A549 (cell line): ENCODE measurements at regions not wholly inside any gene's neighbourhood (a gene's known extent, or its start where the extent isn't known, plus 50 kb on each side); places are given as distances from the start of the nearest gene placed in this dataset.

ENCODE experiments used
- ATAC-seq, 2 experiments: fragments of 200-7000 bp in 1 of 2; fragments of >200 bp in 1 of 2; cut with Nextera tagmentation in 1 of 2; cut with Tn5 transposase in 1 of 2; 3 replicates each; pipeline versions ENCODE4 v1.8.0 to v1.9.1; 2018 to 2020; ENCODE audit warnings: mild to moderate bottlenecking in 1 of 2, moderate library complexity in 1 of 2
- CTCF ChIA-PET: fragments of 300-600 bp; sonication (Branson Sonifier 250); formaldehyde crosslinking; extraction: SDS; loops from one replicate; lab custom pipeline; 2021; ENCODE audit warnings: antibody characterized with exemption, inconsistent platforms; lab: Yijun Ruan, JAX
- POLR2A ChIA-PET: fragments of 350-600 bp; formaldehyde crosslinking; extraction: SDS; loops from one replicate; lab custom pipeline; 2021; ENCODE audit warnings: antibody characterized with exemption, inconsistent platforms; lab: Yijun Ruan, JAX
- DNase-seq, 2 experiments: peaks; one replicate each; pipeline versions ENCODE4 v3.0.0 to v3.0.0-alpha.2; 2011 to 2016; ENCODE audit warnings: low read depth in 1 of 2, low spot score in 1 of 2
- FAIRE-seq: peaks from 2 replicates; lab custom pipeline; 2011; peaks lifted over from hg19 to GRCh38; lab: Jason Lieb, UNC
- H3K27ac ChIP-seq, 2 experiments: fragments of >200 bp; sonication (Bioruptor Twin); formaldehyde crosslinking; 3 replicates each; pipeline ENCODE4 v1.5.1; 2016 to 2017
- H3K4me1 ChIP-seq: fragments of >200 bp; sonication (Bioruptor Twin); formaldehyde crosslinking; 3 replicates; pipeline ENCODE4 v1.6.1; 2016
- H3K4me2 ChIP-seq: fragments of >200 bp; sonication (Bioruptor Twin); formaldehyde crosslinking; 3 replicates; pipeline ENCODE4 v1.6.1; 2016
- H3K4me3 ChIP-seq: fragments of >200 bp; sonication (Bioruptor Twin); formaldehyde crosslinking; 3 replicates; pipeline ENCODE4 v1.5.1; 2016
- H3K9me3 ChIP-seq: fragments of >200 bp; sonication (Bioruptor Twin); formaldehyde crosslinking; 3 replicates; pipeline ENCODE4 v1.6.1; 2016
- ATOH8 ChIP-seq: fragments of 250-450 bp; sonication (Bioruptor Pico); IDR thresholded peaks from 2 replicates; pipeline ENCODE4 v1.5.0; 2020; ENCODE audit warnings: low read depth, mild to moderate bottlenecking, moderate library complexity
- BCL3 ChIP-seq: fragments of >200 bp; sonication (Bioruptor Twin); formaldehyde crosslinking; IDR thresholded peaks from 3 replicates; pipeline ENCODE4 v1.6.1; 2016
- BHLHE40 ChIP-seq: IDR thresholded peaks from 2 replicates; pipeline ENCODE4 v1.6.1; 2012; ENCODE audit warnings: low read depth, low read length, inconsistent platforms
- CHD2 ChIP-seq: fragments of 150-350 bp; IDR thresholded peaks from 2 replicates; pipeline ENCODE4 v1.6.1; 2014; ENCODE audit warnings: low read length; ENCODE audit not compliant: partially characterized antibody
- CTCF ChIP-seq: fragments of >200 bp; sonication (Bioruptor Twin); formaldehyde crosslinking; IDR thresholded peaks from 3 replicates; pipeline ENCODE4 v1.5.1; 2016
- E2F6 ChIP-seq: IDR thresholded peaks from 2 replicates; pipeline ENCODE4 v1.6.1; 2012; ENCODE audit warnings: low read depth, borderline replicate concordance
- EP300 ChIP-seq, 2 experiments: fragments of >200 bp; sonication (Bioruptor Twin); formaldehyde crosslinking; IDR thresholded peaks; 2 replicates in 1 of 2; 3 replicates in 1 of 2; pipeline ENCODE4 v1.6.1; 2016 to 2017
- HEYL ChIP-seq: fragments of 250-450 bp; sonication (Bioruptor Pico); IDR thresholded peaks from 2 replicates; pipeline ENCODE4 v1.8.0; 2021; ENCODE audit warnings: mild to moderate bottlenecking, moderate library complexity
- KDM5A ChIP-seq: fragments of 200-600 bp; sonication (generic); IDR thresholded peaks from 2 replicates; pipeline ENCODE4 v1.6.1; 2016; ENCODE audit warnings: antibody characterized with exemption, mild to moderate bottlenecking
- MAFK ChIP-seq: fragments of 450-650 bp; IDR thresholded peaks from 2 replicates; pipeline ENCODE4 v1.6.1; 2014; ENCODE audit not compliant: partially characterized antibody
- PBX3 ChIP-seq: IDR thresholded peaks from 2 replicates; pipeline ENCODE4 v1.6.1; 2012
- POLR2AphosphoS2 ChIP-seq: conservative IDR thresholded peaks from 2 replicates; pipeline ENCODE4 v1.6.1; 2012; ENCODE audit warnings: low read length, improper control_type of control experiment, inconsistent platforms
- RAD21 ChIP-seq, 2 experiments: fragments of >200 bp in 1 of 2; sonication (Bioruptor Twin) in 1 of 2; formaldehyde crosslinking in 1 of 2; IDR thresholded peaks in 1 of 2; conservative IDR thresholded peaks in 1 of 2; 2 replicates in 1 of 2; 3 replicates in 1 of 2; pipeline ENCODE4 v1.6.1; 2012 to 2018; ENCODE audit warnings: inconsistent platforms in 1 of 2
- RCOR1 ChIP-seq: fragments of 150-350 bp; IDR thresholded peaks from 2 replicates; pipeline ENCODE4 v1.6.1; 2014; ENCODE audit warnings: antibody characterized with exemption, low read length, low read depth
- RFX5 ChIP-seq: fragments of 450-650 bp; IDR thresholded peaks from 2 replicates; pipeline ENCODE4 v1.7.1; 2014; ENCODE audit warnings: antibody characterized with exemption, mild to moderate bottlenecking, moderate library complexity
- RNF2 ChIP-seq: fragments of 200-600 bp; sonication (generic); IDR thresholded peaks from 2 replicates; pipeline ENCODE4 v1.6.1; 2016; ENCODE audit warnings: low read depth, mild to moderate bottlenecking, antibody characterized with exemption, moderate library complexity, borderline replicate concordance
- SREBF2 ChIP-seq: fragments of 450-650 bp; IDR thresholded peaks from 2 replicates; pipeline ENCODE4 v1.6.1; 2014; ENCODE audit warnings: mild to moderate bottlenecking, moderate library complexity
- USF2 ChIP-seq: fragments of 450-650 bp; IDR thresholded peaks from 2 replicates; pipeline ENCODE4 v1.6.1; 2014; ENCODE audit warnings: antibody characterized with exemption
- ZNF302 ChIP-seq: fragments of 250-450 bp; sonication (Bioruptor Pico); IDR thresholded peaks from 2 replicates; pipeline ENCODE4 v1.9.0; 2021; ENCODE audit warnings: inconsistent platforms, mild to moderate bottlenecking, moderate library complexity
- WGBS: methylation state at CpG from one replicate; pipeline ENCODE4 v1.1.6; 2017; ENCODE audit errors: missing lambda C conversion rate; 5-methylcytosine and 5-hydroxymethylcytosine counted together

GRCh38 chr16:79437764-79438751 lies 162.5 kb downstream of the MAF start:
- Histone ChIP-seq H3K27ac (no peak overlapping the region), H3K4me1 (no peaks in the 10 kb centered on the region), H3K4me2 (no peak overlapping the region), H3K4me3 (no peak overlapping the region), H3K9me3 (no peaks in the 10 kb centered on the region)
- WGBS, result 54% methylated on average over 24 of the region's 31 CpGs
- DNase-seq, result no peak
- ATAC-seq, result no peak
- FAIRE-seq, result no peak
- POLR2A ChIA-PET, result no interaction called here
- TF ChIP-seq PBX3 (no peak), CHD2 (no peak), KDM5A (no peak), RNF2 (no peak), RCOR1 (no peak), SREBF2 (no peak), E2F6 (no peak), ZNF302 (no peak), CTCF (no peak), USF2 (no peak), BCL3 (no peak)
- CTCF ChIA-PET, result no interaction called here

GRCh38 chr16:79436885-79437284 lies 163.7 kb downstream of the MAF start:
- POLR2A ChIA-PET, result no interaction called here
- CTCF ChIA-PET, result no interaction called here
- WGBS, result 19% methylated on average over 5 of the region's 5 CpGs

More at GRCh38 chr16:79436885-79437284, 163.7 kb downstream of the MAF start:
- Histone ChIP-seq H3K4me2 (no peak overlapping the region), H3K4me1 (no peaks in the 10 kb centered on the region), H3K4me3 (no peak overlapping the region), H3K27ac (no peak overlapping the region), H3K9me3 (no peaks in the 10 kb centered on the region)
- TF ChIP-seq EP300 (IDR thresholded peaks at IDR 0.05), result no peak
- no peak for TF ChIP-seq POLR2AphosphoS2
- no peak for TF ChIP-seq RNF2
- no peak for TF ChIP-seq BHLHE40
- TF ChIP-seq HEYL (CRISPR knock-in tag), result no peak
- no peak for TF ChIP-seq MAFK
- no peak for TF ChIP-seq RCOR1
- TF ChIP-seq RAD21 (conservative IDR thresholded peaks at IDR 0.05 in 1 of 2, IDR thresholded peaks at IDR 0.05 in 1 of 2), result no peak
- TF ChIP-seq RFX5, result no peak
- no peak for TF ChIP-seq ATOH8 (CRISPR knock-in tag)
- FAIRE-seq (no peak), DNase-seq (no peak), ATAC-seq (no peak)
